Activated CD8-positive, alpha-beta memory T cell treated with anti-CD3 and anti-CD28 coated beads, Interleukin-2, amount 50 U/mL, for 48 hours (primary cell): ENCODE measurements at regions not wholly inside any gene's neighbourhood (a gene's known extent, or its start where the extent isn't known, plus 50 kb on each side); places are given as distances from the start of the nearest gene placed in this dataset.
A peak's percentile ranks its signal among the peaks of the same experiment; 100 is the strongest.

Experiments
- DNase-seq: peaks from one replicate; pipeline ENCODE4 v3.0.0-alpha.2; 2020

GRCh38 chr17:72024457-72024856 is 96.4 kb upstream of the SOX9 start:
- no peak for DNase-seq

- DNase-seq: no peak
Measured at GRCh38 chr17:72025113-72025512, 95.7 kb upstream of the SOX9 start.

- DNase-seq: peak; percentile 48
Measured at GRCh38 chr17:72030067-72030899, 90.5 kb upstream of the SOX9 start.

GRCh38 chr17:72031219-72031884 is 89.5 kb upstream of the SOX9 start:
- no peak for DNase-seq

GRCh38 chr17:72033334-72033733 is 87.5 kb upstream of the SOX9 start:
- no peak for DNase-seq

- DNase-seq: no peak
Measured at GRCh38 chr17:72034000-72034399, 86.8 kb upstream of the SOX9 start.

- DNase-seq: no peak
Measured at GRCh38 chr17:72038427-72038826, 82.4 kb upstream of the SOX9 start.

GRCh38 chr17:72039490-72039889 is 81.3 kb upstream of the SOX9 start:
- DNase-seq: no peak

GRCh38 chr17:72046178-72046577 is 74.6 kb upstream of the SOX9 start:
- no peak for DNase-seq

- no peak for DNase-seq
Measured at GRCh38 chr17:72046643-72047612, 73.9 kb upstream of the SOX9 start.

- no peak for DNase-seq
Measured at GRCh38 chr17:72049914-72050313, 70.9 kb upstream of the SOX9 start.

GRCh38 chr17:72053036-72053435 is 67.8 kb upstream of the SOX9 start:
- no peak for DNase-seq

GRCh38 chr17:72053449-72053848 is 67.4 kb upstream of the SOX9 start:
- no peak for DNase-seq

GRCh38 chr17:72056155-72056554 is 64.7 kb upstream of the SOX9 start:
- no peak for DNase-seq

- no peak for DNase-seq
Measured at GRCh38 chr17:72056727-72057290, 64.0 kb upstream of the SOX9 start.

- no peak for DNase-seq
Measured at GRCh38 chr17:72060084-72060483, 60.7 kb upstream of the SOX9 start.

- no peak for DNase-seq
Measured at GRCh38 chr17:72063262-72063661, 57.6 kb upstream of the SOX9 start.

GRCh38 chr17:72063756-72064450 is 56.9 kb upstream of the SOX9 start:
- no peak for DNase-seq

- DNase-seq: no peak
Measured at GRCh38 chr17:72064606-72065193, 56.1 kb upstream of the SOX9 start.

- DNase-seq: no peak
Measured at GRCh38 chr17:72065556-72065955, 55.3 kb upstream of the SOX9 start.

GRCh38 chr17:72068643-72069042 is 52.2 kb upstream of the SOX9 start:
- no peak for DNase-seq
